OCI-LY1 (cell line): ENCODE measurements at regions not wholly inside any gene's neighbourhood (a gene's known extent, or its start where the extent isn't known, plus 50 kb on each side); places are given as distances from the start of the nearest gene placed in this dataset.

ENCODE experiments used
- EZH2 ChIP-seq: fragments of 200-600 bp; sonication (generic), shearing (Covaris generic); IDR thresholded peaks from 2 replicates; pipeline ENCODE4 v1.8.0; 2017; ENCODE audit warnings: borderline replicate concordance, mixed run types, mild to moderate bottlenecking, antibody characterized with exemption, low read length, moderate library complexity, mixed read lengths
- TF ChIP-seq, protein P1 (sequence below): fragments of 200-600 bp; sonication (generic), shearing (Covaris generic); IDR thresholded peaks from 2 replicates; pipeline ENCODE4 v1.5.1; 2017; ENCODE audit warnings: mild to moderate bottlenecking, antibody characterized with exemption, low read length, moderate library complexity, mixed read lengths

DNA sequence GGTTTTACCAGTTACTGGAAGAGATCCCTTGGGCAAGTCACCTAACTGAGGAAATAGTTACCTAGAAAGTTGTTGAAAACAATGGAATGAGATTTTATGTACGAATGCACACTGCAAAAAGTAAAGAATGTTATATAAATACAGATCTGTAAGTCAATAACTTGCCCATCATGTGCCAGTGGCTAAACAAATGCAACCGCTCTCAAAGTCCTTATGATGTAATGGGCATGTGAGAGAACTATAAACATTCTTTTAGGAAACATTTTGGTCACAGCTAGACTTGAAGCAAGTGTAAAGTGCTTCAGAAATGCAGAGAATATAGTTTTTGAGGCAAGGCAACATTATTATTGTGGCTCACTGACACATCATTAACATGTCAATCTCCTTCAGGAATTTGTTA lies 1044.5 kb downstream of the TUSC7 start:
- TF ChIP-seq, protein P1, sequence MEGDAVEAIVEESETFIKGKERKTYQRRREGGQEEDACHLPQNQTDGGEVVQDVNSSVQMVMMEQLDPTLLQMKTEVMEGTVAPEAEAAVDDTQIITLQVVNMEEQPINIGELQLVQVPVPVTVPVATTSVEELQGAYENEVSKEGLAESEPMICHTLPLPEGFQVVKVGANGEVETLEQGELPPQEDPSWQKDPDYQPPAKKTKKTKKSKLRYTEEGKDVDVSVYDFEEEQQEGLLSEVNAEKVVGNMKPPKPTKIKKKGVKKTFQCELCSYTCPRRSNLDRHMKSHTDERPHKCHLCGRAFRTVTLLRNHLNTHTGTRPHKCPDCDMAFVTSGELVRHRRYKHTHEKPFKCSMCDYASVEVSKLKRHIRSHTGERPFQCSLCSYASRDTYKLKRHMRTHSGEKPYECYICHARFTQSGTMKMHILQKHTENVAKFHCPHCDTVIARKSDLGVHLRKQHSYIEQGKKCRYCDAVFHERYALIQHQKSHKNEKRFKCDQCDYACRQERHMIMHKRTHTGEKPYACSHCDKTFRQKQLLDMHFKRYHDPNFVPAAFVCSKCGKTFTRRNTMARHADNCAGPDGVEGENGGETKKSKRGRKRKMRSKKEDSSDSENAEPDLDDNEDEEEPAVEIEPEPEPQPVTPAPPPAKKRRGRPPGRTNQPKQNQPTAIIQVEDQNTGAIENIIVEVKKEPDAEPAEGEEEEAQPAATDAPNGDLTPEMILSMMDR: no peak
- no peak for TF ChIP-seq EZH2
